ENCODE measurements at regions not wholly inside any gene's neighbourhood (a gene's known extent, or its start where the extent isn't known, plus 50 kb on each side); places are given as distances from the start of the nearest gene placed in this dataset.

GRCh38 chr18:26768385-26768784 is 97.1 kb downstream of the AQP4 start:
- Histone ChIP-seq H3K36me3 (no peaks in the 10 kb centered on the region), H3K9me3 (no peaks in the 10 kb centered on the region), H3K27ac (no peak overlapping the region), H3K27me3 (no peaks in the 10 kb centered on the region), H3K4me1 (no peaks in the 10 kb centered on the region), H3K4me3 (no peak overlapping the region)
- WGBS, 2 donors: 73 to 83% methylated on average over 7 of the region's 7 CpGs
- no peak for DNase-seq
- intact Hi-C loops (cut with DNase I): no loop called here
- TF ChIP-seq EP300 (IDR thresholded peaks at IDR 0.05) (no peak), POLR2A (IDR thresholded peaks at IDR 0.05) (no peak)

- no peaks in the 10 kb centered on the region for H3K27me3 ChIP-seq
- no peaks in the 10 kb centered on the region for H3K36me3 ChIP-seq
- intact Hi-C loops (cut with DNase I): no loop called here
- TF ChIP-seq POLR2A (IDR thresholded peaks at IDR 0.05) (no peak), EP300 (IDR thresholded peaks at IDR 0.05) (no peak), POLR2AphosphoS5 (IDR thresholded peaks at IDR 0.05) (no peak), CTCF (IDR thresholded peaks at IDR 0.05) (no peak)
- H3K4me1 ChIP-seq: no peaks in the 10 kb centered on the region
- DNase-seq: no peak
- 94 to 96% methylated on average over 2 of the region's 2 CpGs for WGBS, 2 donors
- no peak overlapping the region for H3K27ac ChIP-seq
- H3K4me3 ChIP-seq: no peak overlapping the region
- H3K9me3 ChIP-seq: no peaks in the 10 kb centered on the region
These were observed 100.0 kb downstream of the AQP4 start for GRCh38 chr18:26765498-26765897.

GRCh38 chr18:26764586-26764985 is 100.9 kb downstream of the AQP4 start:
- no peaks in the 10 kb centered on the region for H3K27me3 ChIP-seq
- intact Hi-C loops (cut with DNase I): no loop called here
- H3K27ac ChIP-seq: no peak overlapping the region
- no peaks in the 10 kb centered on the region for H3K36me3 ChIP-seq
- no peak for DNase-seq
- no peaks in the 10 kb centered on the region for H3K4me1 ChIP-seq
- TF ChIP-seq POLR2AphosphoS5 (IDR thresholded peaks at IDR 0.05): no peak
- TF ChIP-seq EP300 (IDR thresholded peaks at IDR 0.05): no peak
- no peak for TF ChIP-seq POLR2A (IDR thresholded peaks at IDR 0.05)
- TF ChIP-seq CTCF (IDR thresholded peaks at IDR 0.05): no peak
- no peak overlapping the region for H3K4me3 ChIP-seq
- no peaks in the 10 kb centered on the region for H3K9me3 ChIP-seq

GRCh38 chr18:26764177-26764576 is 101.3 kb downstream of the AQP4 start:
- Histone ChIP-seq H3K9me3 (no peaks in the 10 kb centered on the region), H3K27ac (no peak overlapping the region), H3K36me3 (no peaks in the 10 kb centered on the region), H3K4me1 (no peaks in the 10 kb centered on the region), H3K4me3 (no peak overlapping the region), H3K27me3 (no peaks in the 10 kb centered on the region)
- intact Hi-C loops (cut with DNase I): no loop called here
- WGBS, 2 donors: 91 to 97% methylated on average over 1 of the region's 1 CpG
- TF ChIP-seq POLR2A (IDR thresholded peaks at IDR 0.05): no peak
- no peak for TF ChIP-seq EP300 (IDR thresholded peaks at IDR 0.05)
- no peak for TF ChIP-seq POLR2AphosphoS5 (IDR thresholded peaks at IDR 0.05)
- TF ChIP-seq CTCF (IDR thresholded peaks at IDR 0.05): no peak
- DNase-seq: no peak

- DNase-seq: no peak
- WGBS, 2 donors: 58 to 83% methylated on average over 6 of the region's 6 CpGs
- no peak overlapping the region for H3K27ac ChIP-seq
- TF ChIP-seq EP300 (IDR thresholded peaks at IDR 0.05): no peak
- H3K4me3 ChIP-seq: no peak overlapping the region
- no peaks in the 10 kb centered on the region for H3K36me3 ChIP-seq
- H3K27me3 ChIP-seq: no peaks in the 10 kb centered on the region
- intact Hi-C loops (cut with DNase I): no loop called here
- H3K9me3 ChIP-seq: no peaks in the 10 kb centered on the region
- H3K4me1 ChIP-seq: no peaks in the 10 kb centered on the region
These were observed 101.9 kb downstream of the AQP4 start for GRCh38 chr18:26763446-26764110.

Measured in sigmoid colon (tissue), 6 donors.